ENCODE measurements at regions not wholly inside any gene's neighbourhood (a gene's known extent, or its start where the extent isn't known, plus 50 kb on each side); places are given as distances from the start of the nearest gene placed in this dataset.

GRCh38 chr2:15700131-15700530 is 108.5 kb downstream of the DDX1 start:
- no peak overlapping the region for H3K4me3 ChIP-seq (replicated peaks in 1 of 3)
- no peak for TF ChIP-seq POLR2A (IDR thresholded peaks at IDR 0.05)
- TF ChIP-seq CTCF (IDR thresholded peaks at IDR 0.05): no peak
- DNase-seq: no peak
- no peaks in the 10 kb centered on the region for H3K9me3 ChIP-seq
- H3K27me3 ChIP-seq: no peaks in the 10 kb centered on the region
- H3K4me1 ChIP-seq: peaks cover 0 to 5% of the 10 kb centered on the region in 2 donors
- intact Hi-C loops (cut with DNase I): no loop called here
- H3K36me3 ChIP-seq: no peaks in the 10 kb centered on the region
- H3K27ac ChIP-seq: no peak overlapping the region
- 93 to 98% methylated on average over 2 of the region's 2 CpGs for WGBS, 2 donors

- Histone ChIP-seq H3K9me3 (no peaks in the 10 kb centered on the region), H3K36me3 (no peaks in the 10 kb centered on the region), H3K27ac (no peak overlapping the region), H3K4me1 (peaks cover 0 to 5% of the 10 kb centered on the region in 2 donors), H3K4me3 (replicated peaks in 1 of 3) (no peak overlapping the region), H3K27me3 (no peaks in the 10 kb centered on the region)
- intact Hi-C loops (cut with DNase I): no loop called here
- DNase-seq: no peak
- WGBS, 2 donors: 78 to 79% methylated on average over 7 of the region's 7 CpGs
- TF ChIP-seq CTCF (IDR thresholded peaks at IDR 0.05): no peak
- TF ChIP-seq POLR2A (IDR thresholded peaks at IDR 0.05): no peak
Measured at GRCh38 chr2:15700599-15701340, 109.1 kb downstream of the DDX1 start.

- 60 to 70% methylated on average over 11 of the region's 11 CpGs for WGBS, 2 donors
- no peak for DNase-seq
- Histone ChIP-seq H3K4me3 (replicated peaks in 1 of 3) (no peak overlapping the region), H3K9me3 (no peaks in the 10 kb centered on the region), H3K27me3 (no peaks in the 10 kb centered on the region), H3K27ac (no peak overlapping the region), H3K4me1 (peaks cover 0 to 5% of the 10 kb centered on the region in 2 donors), H3K36me3 (no peaks in the 10 kb centered on the region)
- intact Hi-C loops (cut with DNase I): no loop called here
- TF ChIP-seq POLR2A (IDR thresholded peaks at IDR 0.05): no peak
- no peak for TF ChIP-seq CTCF (IDR thresholded peaks at IDR 0.05)
Measured at GRCh38 chr2:15701341-15701907, 109.8 kb downstream of the DDX1 start.

- no peak for DNase-seq
- no peaks in the 10 kb centered on the region for H3K27me3 ChIP-seq
- TF ChIP-seq POLR2A (IDR thresholded peaks at IDR 0.05) (no peak), CTCF (IDR thresholded peaks at IDR 0.05) (no peak)
- no peaks in the 10 kb centered on the region for H3K9me3 ChIP-seq
- H3K4me1 ChIP-seq: peaks cover 0 to 5% of the 10 kb centered on the region in 2 donors
- no peak overlapping the region for H3K4me3 ChIP-seq (replicated peaks in 1 of 3)
- H3K27ac ChIP-seq: no peak overlapping the region
- intact Hi-C loops (cut with DNase I): no loop called here
- no peaks in the 10 kb centered on the region for H3K36me3 ChIP-seq
Measured at GRCh38 chr2:15701991-15702390, 110.3 kb downstream of the DDX1 start.

GRCh38 chr2:15702452-15702851 is 110.8 kb downstream of the DDX1 start:
- no peaks in the 10 kb centered on the region for H3K36me3 ChIP-seq
- H3K4me3 ChIP-seq (replicated peaks in 1 of 3): no peak overlapping the region
- H3K27ac ChIP-seq: no peak overlapping the region
- H3K4me1 ChIP-seq: peaks cover 0 to 5% of the 10 kb centered on the region in 2 donors
- no peaks in the 10 kb centered on the region for H3K9me3 ChIP-seq
- intact Hi-C loops (cut with DNase I): no loop called here
- DNase-seq: no peak
- WGBS, 2 donors: 82 to 91% methylated on average over 4 of the region's 4 CpGs
- TF ChIP-seq POLR2A (IDR thresholded peaks at IDR 0.05) (no peak), CTCF (IDR thresholded peaks at IDR 0.05) (no peak)
- H3K27me3 ChIP-seq: no peaks in the 10 kb centered on the region

All from thyroid gland (tissue), 4 donors.